Limb (tissue), 2 donors: ENCODE measurements at regions not wholly inside any gene's neighbourhood (a gene's known extent, or its start where the extent isn't known, plus 50 kb on each side); places are given as distances from the start of the nearest gene placed in this dataset.

Source experiments
- DNase-seq, 2 donors: peaks; one replicate each; pipeline ENCODE4 v3.0.0-alpha.2; 2016; ENCODE audit errors: extremely low spot score in 2 of 2

DNA sequence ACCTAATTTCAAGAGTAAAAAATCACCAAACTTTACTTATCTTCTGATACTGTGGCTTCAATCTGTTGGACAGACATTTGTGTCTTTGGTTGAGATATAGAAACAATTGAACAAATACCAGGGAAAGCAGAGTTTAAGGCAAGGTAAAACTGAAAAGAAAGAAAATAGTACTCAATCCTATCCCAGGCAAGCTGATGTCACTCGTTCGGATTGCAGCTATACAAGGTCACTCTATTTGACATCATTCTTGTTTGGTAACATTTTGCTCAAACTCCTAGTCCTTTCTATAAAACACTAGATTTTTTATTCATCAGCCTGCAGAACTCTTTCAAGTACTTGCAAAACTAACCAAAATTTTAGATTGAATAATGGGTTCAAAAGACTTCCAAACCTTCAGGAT, 91.9 kb upstream of the ANKRD55 start:
- DNase-seq, result no peak

DNA sequence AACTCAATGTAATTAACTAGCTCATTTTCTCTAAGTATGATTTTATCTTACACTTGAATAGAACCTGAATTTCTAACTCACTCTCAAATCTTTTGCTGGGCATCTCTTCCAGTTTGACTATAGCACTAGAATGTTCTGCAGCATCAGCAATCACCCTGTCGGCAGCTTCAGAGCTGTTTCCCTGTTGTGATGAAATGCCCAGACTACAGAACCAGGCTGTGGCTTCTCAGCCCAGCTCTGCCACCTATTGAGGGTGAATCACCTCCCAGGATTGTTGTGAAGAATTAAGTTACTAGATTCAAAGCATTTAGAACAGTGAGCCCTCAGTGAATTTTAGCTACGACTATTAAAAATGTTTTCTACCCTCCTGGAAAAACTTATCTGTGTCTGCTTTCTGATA, 90.4 kb upstream of the ANKRD55 start:
- no peak for DNase-seq

DNA sequence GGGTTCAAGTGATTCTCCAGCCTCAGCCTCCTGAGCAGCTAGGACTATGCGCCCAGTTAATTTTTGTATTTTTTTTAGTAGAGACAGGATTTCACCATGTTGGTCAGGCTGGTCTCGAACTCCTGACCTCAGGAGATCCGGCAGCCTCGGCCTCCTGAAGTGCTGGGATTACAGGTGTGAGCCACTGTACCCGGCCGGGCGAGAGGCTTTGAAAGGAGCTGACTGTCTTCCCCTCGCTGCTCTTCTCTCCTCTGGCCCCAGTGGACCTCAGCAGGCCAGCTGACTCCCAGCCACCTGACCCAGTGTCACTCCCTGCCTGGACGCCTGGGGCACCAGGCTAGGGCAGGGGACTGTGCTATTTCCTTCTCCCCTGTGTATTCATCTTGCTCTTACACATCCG, 89.5 kb upstream of the ANKRD55 start:
- DNase-seq, result no peak

DNA sequence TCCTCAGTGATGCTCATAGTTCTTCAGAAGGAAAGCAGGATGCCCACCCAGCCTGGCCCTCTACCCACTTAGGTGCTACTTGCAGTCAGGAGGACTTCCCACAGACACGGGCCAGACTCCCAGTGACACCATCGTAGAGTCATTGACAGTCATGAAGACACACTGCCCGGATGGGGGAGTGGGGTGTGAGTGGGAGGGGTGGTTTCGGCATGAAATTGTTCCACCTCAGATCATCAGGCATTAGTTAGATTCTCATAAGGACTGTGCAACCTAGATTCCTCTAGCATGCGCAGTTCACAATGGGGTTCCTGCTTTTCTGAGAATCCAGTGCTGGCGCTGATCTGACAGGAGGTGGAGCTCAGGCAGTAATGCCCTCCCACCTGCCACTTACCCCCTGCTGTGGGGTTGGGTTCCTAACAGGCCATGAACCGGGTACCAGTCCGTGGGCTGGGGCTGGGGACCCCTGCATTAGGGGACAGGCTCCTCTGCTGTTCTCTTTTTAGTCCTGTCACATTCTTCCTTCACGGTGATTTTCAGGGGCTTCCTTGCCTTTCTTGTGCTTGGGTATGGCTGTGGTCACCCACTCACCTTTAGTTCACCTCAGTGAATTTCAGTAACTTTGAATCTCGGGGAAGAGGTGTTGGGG, 88.2 kb upstream of the ANKRD55 start:
- DNase-seq, result no peak

DNA sequence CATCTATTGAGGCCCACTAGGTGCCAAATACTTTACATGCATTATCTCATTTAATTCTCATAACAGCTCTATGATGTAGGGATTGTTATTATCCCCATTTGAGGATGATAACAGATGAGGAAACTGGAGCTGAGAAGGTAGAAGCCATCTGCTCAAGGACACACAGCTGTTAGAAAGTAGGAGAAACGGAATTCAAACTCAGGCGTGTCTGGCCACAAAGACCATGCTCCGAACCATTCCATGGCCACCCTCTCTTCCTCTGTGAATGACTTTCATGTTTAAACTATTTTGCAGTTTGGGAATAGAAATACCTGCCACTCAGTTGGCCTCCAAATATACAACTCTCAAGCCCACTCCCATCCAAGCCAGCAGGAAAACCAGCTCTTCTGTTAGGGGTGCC, 87.6 kb upstream of the ANKRD55 start:
- DNase-seq, result no peak

DNA sequence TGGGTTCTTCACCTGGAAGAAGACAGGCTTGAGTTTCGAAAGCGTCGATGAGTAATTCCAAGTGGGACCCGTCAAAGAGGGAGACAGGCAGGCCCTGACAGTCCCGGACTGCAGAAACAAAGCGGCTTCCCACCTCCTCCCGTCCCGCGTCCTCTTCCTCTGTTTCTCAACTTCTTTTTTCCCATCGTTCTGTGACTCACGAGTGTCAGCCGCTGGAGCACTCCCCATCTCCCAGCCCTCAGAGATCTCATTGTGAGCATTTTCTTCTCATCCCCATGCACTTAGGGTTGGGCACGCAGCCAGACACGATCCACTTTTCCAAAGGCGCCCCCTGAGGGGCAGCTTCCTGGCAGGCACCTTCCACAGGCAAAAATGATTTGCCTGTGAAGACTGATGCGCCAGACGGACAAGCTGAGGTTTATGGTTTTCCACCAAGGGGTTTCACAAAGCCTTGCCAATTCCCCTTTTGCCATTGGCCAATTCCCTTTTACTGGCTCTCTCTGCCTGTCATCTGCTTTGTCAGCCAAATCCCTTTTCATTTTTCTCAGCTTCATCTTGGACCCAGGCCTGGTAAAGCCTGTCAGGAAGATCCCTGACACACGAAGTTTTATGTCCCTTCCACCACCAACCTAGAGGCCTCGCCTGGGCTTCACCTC, 86.5 kb upstream of the ANKRD55 start:
- DNase-seq, result peak; percentile 49 to 60

DNA sequence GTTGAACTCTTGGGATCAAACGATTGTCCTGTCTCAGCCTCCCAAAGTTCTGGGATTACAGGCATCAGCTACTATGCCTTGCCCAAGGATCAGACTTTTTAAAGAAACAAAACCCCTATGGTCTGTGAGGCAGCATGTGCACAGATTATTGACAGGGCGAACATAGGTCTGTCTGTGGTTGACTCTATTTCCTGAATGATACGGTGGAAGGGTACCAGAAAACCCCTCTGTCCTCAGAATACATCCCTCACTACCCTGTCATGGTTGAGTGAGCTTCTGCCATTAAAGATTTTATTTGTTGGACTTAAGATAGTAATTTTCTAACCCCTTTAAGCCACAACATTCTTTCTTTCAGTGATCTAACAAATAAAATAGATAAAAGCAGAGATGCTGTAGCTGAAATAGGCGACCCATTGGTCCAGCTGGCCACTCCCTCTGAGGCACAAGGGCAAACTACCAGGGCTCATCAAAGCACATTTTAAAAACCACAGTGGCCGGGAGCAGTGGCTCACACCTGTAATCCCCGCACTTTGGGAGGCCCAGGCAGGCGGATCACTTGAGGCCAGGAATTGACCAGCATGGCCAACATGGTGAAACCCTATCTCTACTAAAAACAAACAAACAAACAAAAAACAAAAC, 84.9 kb upstream of the ANKRD55 start:
- DNase-seq, result no peak

DNA sequence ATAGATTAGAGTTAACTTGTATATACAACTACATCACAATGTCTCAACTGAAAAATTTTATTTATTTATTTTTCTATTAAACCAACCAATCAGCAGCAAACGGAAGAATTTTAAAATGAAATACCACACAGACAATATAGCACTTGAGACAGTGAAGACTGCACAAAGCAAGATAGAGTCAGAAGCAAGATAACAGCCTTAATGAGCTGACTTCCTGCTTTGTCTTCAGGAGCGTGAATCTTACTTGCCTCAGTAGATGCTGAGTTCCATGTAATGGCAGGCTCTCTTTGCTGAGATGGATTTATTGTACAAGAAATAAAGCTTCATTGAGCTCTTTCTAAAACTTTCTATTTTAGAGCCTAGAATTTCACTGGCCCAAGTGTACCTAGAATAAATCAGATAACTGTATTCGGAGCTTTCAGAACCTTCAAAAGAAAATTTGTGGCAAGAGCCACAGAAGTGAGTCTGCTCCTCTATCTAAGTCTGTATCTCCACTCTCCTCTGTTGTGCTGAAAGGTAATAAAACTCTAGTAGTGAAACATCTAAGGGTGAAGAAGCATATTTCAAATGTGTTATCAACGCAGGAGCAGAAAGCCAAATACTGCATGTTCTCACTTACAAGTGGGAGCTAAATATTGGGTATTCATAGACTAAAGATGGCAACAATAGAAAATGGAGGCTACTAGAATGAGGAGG, 83.3 kb upstream of the ANKRD55 start:
- DNase-seq, result no peak

DNA sequence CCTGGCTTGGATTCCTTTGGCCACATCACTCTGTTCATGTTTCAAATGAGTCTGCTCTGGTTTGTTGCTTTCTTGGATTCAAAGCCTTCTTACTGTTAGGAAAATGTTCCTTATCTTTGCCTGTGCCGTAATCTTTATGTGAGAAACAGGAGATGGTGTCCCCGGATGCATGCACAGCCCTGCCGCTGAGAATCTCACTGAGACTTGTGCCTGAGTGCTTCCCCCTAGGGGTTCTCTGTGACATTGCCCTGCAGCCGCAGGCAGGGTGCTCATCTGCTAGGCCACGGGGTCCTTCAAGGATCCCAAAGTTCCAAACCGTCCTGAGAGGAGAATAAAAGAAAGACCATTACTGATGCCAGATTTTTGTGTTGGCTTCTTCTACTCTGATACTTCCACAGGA, 81.4 kb upstream of the ANKRD55 start:
- DNase-seq, result no peak

DNA sequence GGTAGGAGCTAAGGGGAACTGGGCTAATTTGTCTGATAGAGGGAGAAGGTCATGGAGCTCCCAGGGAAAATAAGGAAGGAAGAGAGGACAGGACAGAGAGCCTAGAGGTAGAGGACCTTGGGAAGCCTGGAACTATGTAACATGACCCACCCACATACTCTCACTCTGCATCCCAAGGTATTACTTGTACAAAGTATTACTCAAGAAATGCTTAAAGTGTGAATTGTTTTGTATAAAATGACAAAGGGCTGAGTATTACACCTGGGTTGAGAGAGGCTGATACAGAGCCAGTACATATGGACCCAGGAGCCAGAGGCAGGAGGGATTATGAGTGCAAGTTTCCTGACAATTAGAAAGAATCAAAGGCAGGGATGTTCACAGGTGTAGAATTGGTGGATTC, 80.5 kb upstream of the ANKRD55 start:
- no peak for DNase-seq

DNA sequence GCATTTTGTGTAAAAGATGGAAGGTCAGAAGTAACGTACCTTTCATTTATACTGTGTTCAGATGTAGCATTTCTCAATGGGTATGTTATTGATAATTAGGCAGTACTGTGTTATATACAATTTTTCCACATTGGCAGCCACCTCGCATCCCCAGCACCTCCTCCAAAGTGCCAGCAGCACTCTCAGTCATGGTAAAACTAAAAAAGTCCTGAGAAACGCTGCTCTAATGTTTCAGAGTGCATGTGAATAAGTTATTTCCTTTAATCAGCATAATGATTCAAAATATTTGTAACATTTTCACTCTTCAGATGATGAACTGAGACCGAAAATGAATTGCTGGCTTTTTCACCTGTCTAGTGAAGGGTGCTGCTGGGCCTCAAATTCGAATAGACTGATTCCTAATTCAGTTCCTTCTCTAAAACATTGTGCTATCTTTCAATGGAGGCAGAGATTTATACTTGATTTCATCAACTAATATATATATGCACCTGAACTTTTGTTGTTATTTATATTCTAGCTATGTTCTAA, 79.9 kb upstream of the ANKRD55 start:
- DNase-seq, result no peak

DNA sequence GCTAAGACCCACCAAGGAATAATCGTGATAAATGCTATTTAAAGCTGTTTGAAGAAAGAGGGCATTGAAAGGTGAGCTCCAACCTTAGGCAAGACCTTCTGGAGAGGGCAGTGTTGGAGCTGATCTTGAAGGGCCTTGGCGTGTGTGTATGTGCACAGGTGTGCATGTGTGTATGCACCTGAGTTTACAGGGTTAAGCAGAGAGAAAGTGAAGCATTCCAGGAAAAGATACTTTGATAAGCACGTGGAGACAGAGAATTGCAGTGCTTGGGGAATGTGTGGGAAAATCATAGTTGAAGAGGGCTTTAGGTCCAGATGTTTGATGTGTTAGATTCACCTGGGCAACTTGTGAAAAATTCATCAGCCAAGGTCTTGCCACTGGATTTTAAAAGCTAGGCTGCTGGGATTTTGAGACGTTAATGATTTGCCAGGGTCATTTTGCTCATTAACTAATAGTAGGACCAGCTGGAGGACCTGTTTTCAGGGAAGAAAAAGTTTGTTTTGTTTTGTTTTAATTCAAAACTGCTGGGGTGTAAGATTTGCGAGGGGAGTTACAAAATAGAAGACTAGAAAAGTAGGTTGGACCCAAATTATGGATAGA, 78.3 kb upstream of the ANKRD55 start:
- no peak for DNase-seq

DNA sequence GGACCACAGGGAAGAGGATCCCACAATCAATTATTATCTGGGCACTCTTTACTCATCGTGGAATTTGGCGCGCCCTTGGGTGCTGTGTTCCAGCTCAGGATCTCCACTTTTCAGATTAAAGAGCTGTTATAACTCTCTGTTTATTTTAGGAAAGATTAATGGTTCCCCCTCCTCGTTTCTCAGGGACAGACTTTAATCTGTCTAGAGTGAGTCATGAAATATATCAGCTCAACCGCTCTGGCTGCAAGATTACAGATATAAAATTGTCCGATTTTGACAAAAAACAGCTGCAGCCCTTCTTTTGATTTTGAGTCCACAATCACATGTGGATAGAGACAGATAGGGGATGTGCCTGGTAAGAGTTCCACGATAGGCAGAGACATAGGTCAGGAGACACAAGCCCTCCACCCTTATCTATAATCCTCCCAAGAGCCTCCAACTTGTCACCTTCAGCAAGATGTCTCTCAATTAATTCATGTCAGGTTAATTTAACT, 77.6 kb upstream of the ANKRD55 start:
- no peak for DNase-seq

DNA sequence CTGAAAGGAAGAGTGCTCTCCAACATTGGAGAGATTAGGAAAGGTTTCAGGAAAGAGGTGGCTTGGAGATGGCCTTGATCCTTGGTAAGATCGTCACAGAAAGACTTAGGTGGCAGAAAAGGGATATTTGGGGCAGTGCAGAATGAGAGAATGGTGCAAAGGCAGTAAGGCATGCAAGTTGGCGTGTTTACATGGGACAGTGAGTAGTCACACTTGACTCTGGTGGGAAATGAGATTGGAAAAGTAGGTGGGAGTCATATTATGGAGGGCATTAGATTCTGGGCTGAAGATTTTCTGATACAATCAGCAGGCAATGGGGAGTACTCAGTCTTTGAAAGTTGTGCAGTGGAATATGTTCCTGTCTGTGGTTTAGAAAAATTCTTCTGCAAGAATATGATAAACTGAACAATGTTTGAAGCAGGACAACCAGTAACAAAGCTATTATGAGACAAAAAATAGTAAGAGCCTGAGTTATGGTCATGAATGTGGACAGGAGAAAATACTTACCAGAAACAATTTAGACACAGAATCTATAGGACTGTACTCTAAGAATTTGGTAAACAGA, 76.2 kb upstream of the ANKRD55 start:
- no peak for DNase-seq

DNA sequence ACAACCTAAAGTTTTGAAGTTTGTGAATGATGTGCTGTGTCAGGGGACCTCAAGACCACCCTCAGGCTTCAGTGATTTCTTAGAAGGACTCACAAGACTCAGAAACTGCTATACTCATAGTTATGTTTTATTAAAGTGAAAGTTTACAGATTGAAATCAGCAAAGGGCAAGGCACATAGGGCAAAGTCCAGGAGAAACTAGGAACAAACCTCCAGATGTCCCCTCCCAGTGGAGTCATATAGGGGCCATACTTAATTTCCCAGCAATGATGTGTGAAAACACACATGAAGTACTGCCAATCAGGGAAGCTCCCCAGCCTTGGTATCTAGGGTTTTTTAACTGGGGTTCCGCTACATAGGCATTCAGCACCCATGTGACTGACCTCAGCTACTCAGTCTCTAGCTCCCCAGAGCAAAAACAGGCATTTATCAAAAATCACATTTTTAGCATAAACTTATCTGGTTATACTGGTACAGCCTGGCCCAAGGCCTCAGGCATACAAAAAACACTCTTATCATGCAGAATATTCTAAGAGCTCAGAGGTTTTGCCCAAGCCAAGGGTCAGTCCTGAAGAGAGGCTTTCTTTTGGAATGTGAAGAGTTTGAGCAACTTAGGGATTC, 74.7 kb upstream of the ANKRD55 start:
- no peak for DNase-seq

DNA sequence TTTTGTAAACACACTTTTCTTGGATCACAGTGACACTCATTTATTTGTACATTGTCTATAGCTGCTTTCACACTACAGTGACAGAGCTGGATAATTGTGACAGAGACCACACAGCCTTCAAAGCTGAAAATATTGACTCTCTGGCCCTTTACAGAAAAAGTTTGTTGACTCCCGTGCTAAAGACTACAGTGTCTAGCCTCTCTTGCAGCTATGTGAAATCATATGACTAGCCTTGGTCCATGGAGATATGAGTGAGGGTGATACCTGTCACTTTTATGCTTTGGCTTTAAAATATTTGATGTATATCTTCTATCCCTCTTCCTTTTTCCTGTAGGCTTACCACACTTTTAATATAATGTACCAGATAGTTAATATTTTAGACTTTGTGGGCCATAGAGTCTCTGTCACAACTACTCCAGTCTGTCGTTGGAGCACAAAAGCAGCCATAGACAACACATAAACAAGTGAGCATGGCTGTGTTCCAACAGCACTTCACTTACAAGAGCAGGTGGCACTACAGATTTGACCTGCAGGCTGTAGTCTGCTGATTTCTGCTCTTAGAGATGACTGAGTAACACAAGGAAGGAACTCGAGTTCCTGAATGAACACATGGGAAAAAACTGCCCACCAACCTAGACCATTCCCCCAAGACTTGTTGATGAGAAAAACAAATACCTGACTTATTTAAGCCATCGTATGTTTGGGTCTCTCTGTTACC, 73.5 kb upstream of the ANKRD55 start:
- no peak for DNase-seq

DNA sequence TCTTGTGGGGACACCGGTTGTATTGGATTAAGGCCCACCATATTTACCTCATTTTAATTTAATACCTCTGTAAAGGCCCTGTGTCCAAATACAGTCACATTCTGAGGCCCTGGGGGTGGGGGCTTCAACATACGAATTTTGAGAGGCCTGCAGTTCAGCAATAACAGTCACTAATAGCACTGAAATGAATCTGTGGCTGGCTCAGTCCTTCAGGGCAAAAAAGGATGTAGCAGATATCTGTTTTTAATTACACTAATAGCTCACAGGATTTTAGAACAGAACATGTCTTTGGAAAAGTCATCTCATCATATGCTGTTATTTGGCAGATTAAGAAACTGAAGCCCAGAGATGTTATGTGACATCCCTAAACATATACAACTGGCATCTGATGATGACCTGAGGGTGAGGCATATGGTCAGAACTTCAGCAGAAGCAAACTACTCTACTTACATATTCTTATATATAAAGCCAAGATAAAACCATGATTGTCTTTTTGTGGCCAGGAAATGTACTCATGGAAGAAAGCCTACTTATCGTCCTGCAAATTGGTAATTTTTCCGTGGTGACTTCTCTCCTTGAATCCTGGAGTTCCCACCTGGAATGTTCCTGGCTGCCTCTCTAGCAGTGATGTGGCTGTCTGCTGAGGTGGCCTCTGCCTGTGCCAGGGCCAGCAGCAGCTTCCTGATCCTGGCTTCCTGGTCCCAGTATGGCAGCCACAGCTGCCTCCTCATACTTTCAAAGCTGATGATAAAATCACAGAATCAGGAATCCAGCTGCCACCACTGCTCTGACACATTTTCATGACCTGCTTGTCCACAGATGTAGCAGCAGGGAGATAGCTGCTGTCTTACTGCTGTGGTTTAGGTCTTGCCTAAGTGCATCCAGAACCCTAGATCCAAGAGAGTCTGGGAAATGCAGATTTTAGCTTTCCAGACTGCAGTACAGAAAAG, 72.1 kb upstream of the ANKRD55 start:
- DNase-seq, result no peak

DNA sequence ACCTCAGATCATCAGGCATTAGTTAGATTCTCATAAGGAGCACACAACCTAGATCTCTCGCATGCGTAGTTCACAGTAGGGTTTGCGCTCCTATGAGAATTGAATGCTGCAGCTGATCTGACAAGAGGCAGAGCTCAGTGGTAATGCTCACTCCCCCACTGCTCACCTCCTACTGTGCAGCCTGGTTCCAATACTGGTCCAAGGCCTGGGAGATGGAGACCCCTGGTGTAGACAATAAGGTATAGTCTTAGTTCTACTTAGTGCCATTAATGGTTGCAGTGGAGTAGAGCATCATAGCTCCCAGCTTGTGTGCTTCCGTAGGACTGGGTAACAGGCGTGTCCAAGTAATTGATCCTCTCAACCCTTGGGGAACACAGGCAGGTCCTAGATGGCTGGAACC, 70.4 kb upstream of the ANKRD55 start:
- no peak for DNase-seq

DNA sequence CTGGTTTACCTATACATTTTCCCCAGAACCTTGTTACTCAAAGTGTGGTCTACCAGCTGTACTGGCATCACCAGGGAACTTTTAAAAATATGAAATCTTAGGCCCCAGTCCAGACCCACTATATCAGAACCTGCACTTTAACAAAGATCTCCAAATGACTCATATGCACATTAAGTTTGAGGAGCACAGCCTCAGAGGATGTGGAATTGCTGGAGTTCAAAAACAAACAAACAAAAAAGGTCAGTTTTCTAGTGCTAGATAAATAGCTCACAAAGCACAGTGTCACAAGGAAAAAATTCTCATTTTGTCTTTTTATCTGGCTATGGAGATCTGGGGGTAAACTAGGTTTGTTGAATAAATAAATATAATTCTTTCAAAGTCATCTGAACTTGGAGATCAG, 68.9 kb upstream of the ANKRD55 start:
- no peak for DNase-seq
